Fibroblast of lung (primary cell): ENCODE measurements at regions not wholly inside any gene's neighbourhood (a gene's known extent, or its start where the extent isn't known, plus 50 kb on each side); places are given as distances from the start of the nearest gene placed in this dataset.

Experiments used
- EZH2 ChIP-seq: IDR thresholded peaks from 2 replicates; pipeline ENCODE4 v1.5.1; 2012; ENCODE audit warnings: low read length, control low read depth, mild to moderate bottlenecking; ENCODE audit errors: missing control alignments
- TF ChIP-seq, protein P1 (sequence below), 2 donors: IDR thresholded peaks in 1 of 2; conservative IDR thresholded peaks in 1 of 2; 1 replicate in 1 of 2; 2 replicates in 1 of 2; pipeline ENCODE4 v1.5.1; 2011 to 2012; ENCODE audit warnings: low read length in 2 of 2, control low read depth in 1 of 2, inconsistent platforms in 1 of 2, low read depth in 1 of 2, mild to moderate bottlenecking in 1 of 2

DNA sequence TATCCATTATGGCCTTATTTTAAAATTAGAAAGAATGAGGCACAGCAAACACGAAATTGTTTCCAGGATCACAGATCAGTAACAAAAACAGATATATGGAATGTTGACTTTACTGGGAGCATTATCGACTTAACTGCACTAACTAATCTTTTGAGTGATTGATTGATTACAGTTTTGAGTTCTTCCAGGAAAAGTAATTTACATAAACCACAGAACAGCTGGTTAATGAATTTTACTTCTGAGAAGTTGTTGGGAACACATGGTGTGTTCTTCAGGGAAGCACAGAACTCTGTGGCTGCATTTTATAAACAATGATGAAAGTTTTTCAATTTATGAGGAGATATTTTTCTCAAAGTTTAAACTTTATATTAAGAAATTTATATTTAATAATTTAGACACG, 802.4 kb upstream of the ACO1 start:
- TF ChIP-seq, protein P1, sequence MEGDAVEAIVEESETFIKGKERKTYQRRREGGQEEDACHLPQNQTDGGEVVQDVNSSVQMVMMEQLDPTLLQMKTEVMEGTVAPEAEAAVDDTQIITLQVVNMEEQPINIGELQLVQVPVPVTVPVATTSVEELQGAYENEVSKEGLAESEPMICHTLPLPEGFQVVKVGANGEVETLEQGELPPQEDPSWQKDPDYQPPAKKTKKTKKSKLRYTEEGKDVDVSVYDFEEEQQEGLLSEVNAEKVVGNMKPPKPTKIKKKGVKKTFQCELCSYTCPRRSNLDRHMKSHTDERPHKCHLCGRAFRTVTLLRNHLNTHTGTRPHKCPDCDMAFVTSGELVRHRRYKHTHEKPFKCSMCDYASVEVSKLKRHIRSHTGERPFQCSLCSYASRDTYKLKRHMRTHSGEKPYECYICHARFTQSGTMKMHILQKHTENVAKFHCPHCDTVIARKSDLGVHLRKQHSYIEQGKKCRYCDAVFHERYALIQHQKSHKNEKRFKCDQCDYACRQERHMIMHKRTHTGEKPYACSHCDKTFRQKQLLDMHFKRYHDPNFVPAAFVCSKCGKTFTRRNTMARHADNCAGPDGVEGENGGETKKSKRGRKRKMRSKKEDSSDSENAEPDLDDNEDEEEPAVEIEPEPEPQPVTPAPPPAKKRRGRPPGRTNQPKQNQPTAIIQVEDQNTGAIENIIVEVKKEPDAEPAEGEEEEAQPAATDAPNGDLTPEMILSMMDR (conservative IDR thresholded peaks at IDR 0.05 in 1 of 2, IDR thresholded peaks at IDR 0.05 in 1 of 2; ENCODE audit: low read depth in 1 of 2, low read length in 2 of 2): no peak
- TF ChIP-seq EZH2: no peak
